Activated naive CD4-positive, alpha-beta T cell treated with anti-CD3 and anti-CD28 coated beads, Interleukin-2, amount 10 ng/mL, durations not matched to agents 7 days and 5 days (primary cell): ENCODE measurements at regions not wholly inside any gene's neighbourhood (a gene's known extent, or its start where the extent isn't known, plus 50 kb on each side); places are given as distances from the start of the nearest gene placed in this dataset.

Source experiments
- CTCF ChIA-PET: fragments of 350-600 bp; sonication (Branson Sonifier 250); formaldehyde crosslinking; loops from one replicate; lab custom pipeline; 2021; ENCODE audit warnings: antibody characterized with exemption; lab: Charles Lee
- DNase-seq: peaks from one replicate; pipeline ENCODE4 v3.0.0-alpha.2; 2020
- H3K27ac Mint-ChIP-seq: one replicate; pipeline ENCODE4 v1.8.0; 2021; ENCODE audit warnings: mild to moderate bottlenecking, moderate library complexity, mixed read lengths
- H3K27me3 Mint-ChIP-seq: one replicate; pipeline ENCODE4 v1.8.0; 2021; ENCODE audit warnings: mild to moderate bottlenecking, mixed read lengths
- H3K36me3 Mint-ChIP-seq: one replicate; pipeline ENCODE4 v1.8.0; 2021; ENCODE audit warnings: mixed read lengths
- H3K4me1 Mint-ChIP-seq: one replicate; pipeline ENCODE4 v1.8.0; 2021; ENCODE audit warnings: mixed read lengths
- H3K4me3 Mint-ChIP-seq: one replicate; pipeline ENCODE4 v1.8.0; 2021; ENCODE audit warnings: mild to moderate bottlenecking, moderate library complexity, mixed read lengths
- H3K9me3 Mint-ChIP-seq: one replicate; pipeline ENCODE4 v1.8.0; 2021; ENCODE audit warnings: mixed read lengths

DNA sequence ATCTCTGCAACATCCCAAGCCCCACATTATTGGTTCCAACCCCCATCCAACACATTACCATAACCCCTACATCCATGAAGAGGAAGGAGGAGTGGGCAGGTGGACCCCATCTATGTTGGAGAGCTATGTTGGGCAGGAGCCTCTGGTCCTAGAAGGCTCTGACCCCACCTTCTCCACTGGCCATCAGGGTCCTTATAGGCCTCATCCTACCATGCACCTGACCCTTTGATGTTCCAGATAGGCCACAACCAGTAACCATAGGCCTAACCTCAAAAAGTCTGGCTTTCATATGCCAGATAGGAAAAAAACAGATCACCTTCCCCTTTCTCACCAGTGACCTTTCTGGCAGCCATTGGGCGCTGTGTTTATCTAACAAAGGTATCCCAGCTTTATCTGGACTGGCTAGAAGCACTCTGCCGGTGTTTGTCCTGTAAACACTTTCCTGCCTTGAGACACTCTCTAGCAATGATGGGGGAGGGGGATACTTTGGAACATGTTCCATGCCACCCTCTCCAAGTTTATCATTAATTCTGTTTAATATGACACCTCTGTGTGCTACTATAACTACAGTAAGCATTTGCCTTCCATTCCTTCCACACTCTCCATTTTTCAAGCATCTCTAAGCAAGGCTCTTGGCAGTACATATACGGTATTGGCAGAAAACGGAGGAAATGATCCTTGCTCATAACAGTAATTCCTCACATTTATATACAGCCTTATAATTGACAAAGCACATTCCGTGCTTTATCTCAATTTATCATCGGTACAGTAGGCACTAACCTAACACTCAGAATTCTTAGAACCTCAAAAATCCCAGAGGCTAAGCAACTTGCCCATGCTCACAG, 377.1 kb downstream of the VPS13C start:
- H3K27me3 Mint-ChIP-seq = peaks cover 12% of the 10 kb centered on the region
- no peak overlapping the region for H3K4me3 Mint-ChIP-seq
- no peaks in the 10 kb centered on the region for H3K9me3 Mint-ChIP-seq
- DNase-seq = no peak
- no peaks in the 10 kb centered on the region for H3K4me1 Mint-ChIP-seq
- CTCF ChIA-PET = no interaction called here
- no peak overlapping the region for H3K27ac Mint-ChIP-seq
- H3K36me3 Mint-ChIP-seq = no peaks in the 10 kb centered on the region

DNA sequence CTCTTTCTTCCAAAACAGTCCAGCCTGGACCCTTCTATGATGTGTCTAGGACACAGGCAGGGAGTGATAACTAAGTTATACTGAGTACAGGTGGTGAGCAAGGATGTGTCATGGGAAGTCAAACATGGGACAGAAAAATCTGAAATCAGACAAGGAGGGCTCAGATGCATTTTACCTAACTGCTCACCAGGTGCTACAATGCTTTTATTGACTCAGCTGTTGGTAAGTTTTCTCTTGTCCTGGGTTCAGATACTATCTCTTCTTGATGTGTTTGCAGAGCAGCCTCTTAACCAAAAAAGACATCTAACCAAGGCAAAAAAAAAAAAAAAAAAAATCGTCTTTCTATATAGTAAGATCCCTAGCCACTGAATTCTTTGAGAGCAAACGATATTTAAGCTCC, 378.6 kb downstream of the VPS13C start:
- Mint-ChIP-seq H3K4me1 (no peaks in the 10 kb centered on the region), H3K9me3 (no peaks in the 10 kb centered on the region), H3K36me3 (no peaks in the 10 kb centered on the region)

DNA sequence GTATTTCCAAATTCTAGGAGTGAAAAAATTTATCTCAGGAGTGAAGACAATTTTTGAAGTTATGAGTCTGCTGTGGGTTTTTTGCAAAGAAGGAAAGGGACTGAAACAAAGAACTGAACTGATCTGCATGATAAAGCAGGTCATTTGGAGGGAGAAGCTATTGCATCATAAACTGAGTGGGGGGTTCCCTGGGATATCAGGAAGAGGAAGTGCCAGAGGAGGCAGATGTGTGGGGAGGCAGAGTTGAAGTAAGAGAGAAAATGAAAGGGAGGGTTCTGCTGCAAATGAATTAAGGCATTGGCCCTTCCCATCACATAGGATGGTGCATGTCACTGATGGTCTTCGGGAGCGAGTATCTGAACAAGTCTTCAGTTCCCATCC, 379.2 kb downstream of the VPS13C start:
- Mint-ChIP-seq H3K9me3 (no peaks in the 10 kb centered on the region), H3K4me3 (no peak overlapping the region), H3K27ac (no peak overlapping the region), H3K27me3 (peaks cover 15% of the 10 kb centered on the region), H3K36me3 (no peaks in the 10 kb centered on the region), H3K4me1 (no peaks in the 10 kb centered on the region)
- CTCF ChIA-PET = no interaction called here
- no peak for DNase-seq

More for the DNA sequence above, 378.6 kb downstream of the VPS13C start:
- Mint-ChIP-seq H3K4me3 (no peak overlapping the region), H3K27ac (no peak overlapping the region), H3K27me3 (peaks cover 15% of the 10 kb centered on the region)
- no peak for DNase-seq
- CTCF ChIA-PET = no interaction called here

GRCh38 chr15:61680260-61681037, 379.8 kb downstream of the VPS13C start:
- H3K36me3 Mint-ChIP-seq = no peaks in the 10 kb centered on the region
- no peak overlapping the region for H3K27ac Mint-ChIP-seq
- H3K4me1 Mint-ChIP-seq = no peaks in the 10 kb centered on the region
- CTCF ChIA-PET = no interaction called here
- H3K4me3 Mint-ChIP-seq = no peak overlapping the region
- DNase-seq = no peak
- H3K27me3 Mint-ChIP-seq = peaks cover 12% of the 10 kb centered on the region
- no peaks in the 10 kb centered on the region for H3K9me3 Mint-ChIP-seq

- Mint-ChIP-seq H3K4me3 (no peak overlapping the region), H3K9me3 (no peaks in the 10 kb centered on the region), H3K4me1 (no peaks in the 10 kb centered on the region), H3K36me3 (no peaks in the 10 kb centered on the region), H3K27ac (no peak overlapping the region), H3K27me3 (peaks cover 4% of the 10 kb centered on the region)
- CTCF ChIA-PET = no interaction called here
- no peak for DNase-seq
Measured at GRCh38 chr15:61671736-61672135, 388.5 kb downstream of the VPS13C start.

GRCh38 chr15:61668444-61668843, 391.8 kb downstream of the VPS13C start:
- no peak overlapping the region for H3K4me3 Mint-ChIP-seq
- no peak for DNase-seq
- CTCF ChIA-PET = interaction anchor here (1.3 kb wide), 1 partner anchor 165 kb away, joined by 3 read pairs; no protein-coding TSS in a partner anchor
- H3K27me3 Mint-ChIP-seq = peaks cover 14% of the 10 kb centered on the region
- H3K4me1 Mint-ChIP-seq = no peaks in the 10 kb centered on the region
- no peak overlapping the region for H3K27ac Mint-ChIP-seq
- H3K36me3 Mint-ChIP-seq = no peaks in the 10 kb centered on the region
- no peaks in the 10 kb centered on the region for H3K9me3 Mint-ChIP-seq

DNA sequence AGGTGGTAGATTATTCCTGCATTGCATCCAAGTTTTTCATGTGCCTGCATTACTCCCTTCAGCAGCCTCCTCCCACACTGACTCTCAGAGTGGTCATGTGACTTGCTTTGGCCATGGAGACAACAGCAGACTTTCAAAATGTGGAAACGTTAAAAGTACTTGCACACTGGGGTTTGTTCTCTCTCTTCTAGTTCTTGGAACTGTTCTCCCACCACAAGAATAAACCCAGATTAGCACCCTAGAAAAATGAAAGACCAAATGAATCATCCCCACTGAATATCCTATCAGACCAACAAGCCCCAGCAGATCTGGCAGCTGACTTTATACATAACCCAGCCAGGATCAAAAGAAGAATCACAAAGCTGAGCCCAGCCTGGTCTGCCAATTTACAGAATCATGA, 398.5 kb downstream of the VPS13C start:
- CTCF ChIA-PET = interaction anchor here (0.9 to 1.2 kb wide), 2 partner anchors 21 to 493 kb away, joined by 3 read pairs; no protein-coding TSS in a partner anchor

GRCh38 chr15:61660579-61660978, 399.7 kb downstream of the VPS13C start:
- no peaks in the 10 kb centered on the region for H3K4me1 Mint-ChIP-seq
- CTCF ChIA-PET = no interaction called here

More for the DNA sequence above, 398.5 kb downstream of the VPS13C start:
- Mint-ChIP-seq H3K36me3 (no peaks in the 10 kb centered on the region), H3K9me3 (no peaks in the 10 kb centered on the region), H3K4me3 (no peak overlapping the region), H3K4me1 (no peaks in the 10 kb centered on the region), H3K27ac (no peak overlapping the region), H3K27me3 (peaks cover 12% of the 10 kb centered on the region)
- DNase-seq = no peak

DNA sequence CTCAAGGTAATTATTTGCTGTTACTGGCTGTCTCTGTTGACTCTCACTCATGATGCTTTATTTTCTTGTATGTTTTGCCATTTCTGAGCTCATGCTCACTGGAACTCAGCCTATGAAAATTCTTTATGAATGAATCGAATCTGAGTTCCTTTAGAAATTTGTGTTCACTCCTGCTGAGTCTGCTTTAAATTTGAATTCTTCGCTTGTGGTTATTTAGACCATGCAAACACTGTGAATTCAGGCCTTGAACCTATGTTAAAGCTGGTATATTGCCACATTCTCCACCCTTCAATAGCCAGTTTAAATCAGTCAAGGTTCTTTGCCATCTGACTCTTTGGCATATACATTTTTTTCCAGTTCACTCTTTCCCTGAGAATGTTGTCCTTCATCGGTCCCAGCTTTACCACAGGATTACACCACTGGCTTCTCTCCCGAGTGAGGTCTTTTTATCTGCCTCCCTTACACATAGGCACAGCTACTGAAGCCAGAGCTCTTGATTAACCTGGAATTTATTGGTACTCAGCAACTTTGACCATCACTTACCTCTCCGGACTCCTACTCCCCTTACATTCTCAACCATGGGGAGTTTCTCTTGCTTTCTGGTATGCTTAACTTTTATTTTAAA, 400.6 kb downstream of the VPS13C start:
- H3K9me3 Mint-ChIP-seq = no peaks in the 10 kb centered on the region
- H3K4me3 Mint-ChIP-seq = no peak overlapping the region
- CTCF ChIA-PET = no interaction called here
- no peaks in the 10 kb centered on the region for H3K36me3 Mint-ChIP-seq
- no peaks in the 10 kb centered on the region for H3K4me1 Mint-ChIP-seq
- peaks cover 6% of the 10 kb centered on the region for H3K27me3 Mint-ChIP-seq
- H3K27ac Mint-ChIP-seq = no peak overlapping the region
- DNase-seq = no peak

More at GRCh38 chr15:61660579-61660978, 399.7 kb downstream of the VPS13C start:
- Mint-ChIP-seq H3K4me3 (no peak overlapping the region), H3K9me3 (no peaks in the 10 kb centered on the region), H3K27ac (no peak overlapping the region), H3K27me3 (peaks cover 12% of the 10 kb centered on the region), H3K36me3 (no peaks in the 10 kb centered on the region)
- no peak for DNase-seq

- CTCF ChIA-PET = no interaction called here
- no peak overlapping the region for H3K27ac Mint-ChIP-seq
- no peaks in the 10 kb centered on the region for H3K4me1 Mint-ChIP-seq
- no peak for DNase-seq
- peaks cover 6% of the 10 kb centered on the region for H3K27me3 Mint-ChIP-seq
- no peaks in the 10 kb centered on the region for H3K36me3 Mint-ChIP-seq
- no peak overlapping the region for H3K4me3 Mint-ChIP-seq
- H3K9me3 Mint-ChIP-seq = no peaks in the 10 kb centered on the region
Measured at GRCh38 chr15:61657461-61657860, 402.8 kb downstream of the VPS13C start.

- Mint-ChIP-seq H3K27me3 (peaks cover 6% of the 10 kb centered on the region), H3K36me3 (no peaks in the 10 kb centered on the region), H3K4me3 (no peak overlapping the region), H3K9me3 (no peaks in the 10 kb centered on the region), H3K27ac (no peak overlapping the region), H3K4me1 (no peaks in the 10 kb centered on the region)
- no peak for DNase-seq
- CTCF ChIA-PET = no interaction called here
Measured at GRCh38 chr15:61656391-61656790, 403.9 kb downstream of the VPS13C start.

GRCh38 chr15:61655881-61656280, 404.4 kb downstream of the VPS13C start:
- no peaks in the 10 kb centered on the region for H3K36me3 Mint-ChIP-seq
- no peaks in the 10 kb centered on the region for H3K4me1 Mint-ChIP-seq
- H3K9me3 Mint-ChIP-seq = no peaks in the 10 kb centered on the region
- CTCF ChIA-PET = no interaction called here
- H3K4me3 Mint-ChIP-seq = no peak overlapping the region
- DNase-seq = no peak
- H3K27ac Mint-ChIP-seq = no peak overlapping the region
- H3K27me3 Mint-ChIP-seq = peaks cover 6% of the 10 kb centered on the region

GRCh38 chr15:61654918-61655317, 405.3 kb downstream of the VPS13C start:
- Mint-ChIP-seq H3K36me3 (no peaks in the 10 kb centered on the region), H3K9me3 (no peaks in the 10 kb centered on the region), H3K4me1 (no peaks in the 10 kb centered on the region), H3K27me3 (peaks cover 6% of the 10 kb centered on the region), H3K27ac (no peak overlapping the region), H3K4me3 (no peak overlapping the region)
- CTCF ChIA-PET = no interaction called here
- DNase-seq = no peak

DNA sequence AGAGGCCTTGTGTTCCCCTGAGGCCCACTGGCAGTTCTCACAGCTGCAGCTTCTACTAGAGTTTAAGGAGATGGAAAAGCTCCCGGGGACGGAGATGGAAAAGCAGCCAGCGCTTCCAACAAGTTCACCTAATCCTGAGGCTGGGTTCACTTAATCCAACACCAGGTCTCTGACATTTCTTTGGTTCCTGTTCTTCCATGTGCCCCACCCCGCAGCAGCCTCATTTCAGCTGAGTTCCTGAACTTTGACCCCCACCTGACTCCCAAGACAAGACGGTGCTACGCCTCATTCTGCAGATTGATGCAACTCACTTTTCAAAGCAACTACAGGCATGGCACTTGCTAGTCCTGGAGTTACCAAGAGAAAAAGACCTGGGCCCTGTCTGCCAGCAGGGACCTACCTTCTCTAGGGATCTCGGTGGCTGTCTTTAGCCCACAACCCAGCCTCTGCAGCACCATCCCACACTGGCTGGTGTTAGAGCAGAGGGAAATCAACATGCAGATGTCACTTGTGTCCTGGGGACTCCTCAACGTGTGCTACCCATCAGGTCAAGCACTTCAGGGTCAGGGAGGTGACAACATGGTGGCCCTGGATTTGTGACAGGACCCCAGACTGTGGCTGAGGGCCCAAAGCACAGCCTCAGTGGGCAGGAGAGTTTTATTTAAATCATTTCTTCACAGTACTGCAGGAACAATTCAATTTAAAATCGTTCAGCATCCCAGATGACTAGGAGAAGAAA, 406.1 kb downstream of the VPS13C start:
- DNase-seq = no peak
- Mint-ChIP-seq H3K4me3 (no peak overlapping the region), H3K36me3 (no peaks in the 10 kb centered on the region), H3K4me1 (no peaks in the 10 kb centered on the region), H3K9me3 (no peaks in the 10 kb centered on the region), H3K27me3 (peaks cover 11% of the 10 kb centered on the region), H3K27ac (no peak overlapping the region)
- CTCF ChIA-PET = no interaction called here
